Transverse colon (tissue), 4 donors: ENCODE measurements at regions not wholly inside any gene's neighbourhood (a gene's known extent, or its start where the extent isn't known, plus 50 kb on each side); places are given as distances from the start of the nearest gene placed in this dataset.

ENCODE experiments used
- DNase-seq: peaks from one replicate; pipeline ENCODE4 v3.0.0-alpha.2; 2019
- H3K27ac ChIP-seq, 4 donors: fragments of 200-600 bp; sonication (generic); 2 replicates each; pipeline ENCODE4 v1.5.1; 2016 to 2018; ENCODE audit warnings: inconsistent platforms in 4 of 4
- H3K27me3 ChIP-seq: fragments of 200-600 bp; sonication (generic); 2 replicates; pipeline ENCODE4 v1.5.1; 2017; ENCODE audit warnings: inconsistent platforms
- H3K36me3 ChIP-seq, 4 donors: fragments of 200-600 bp; sonication (generic); 2 replicates each; pipeline ENCODE4 v1.5.1; 2017 to 2019; ENCODE audit warnings: inconsistent platforms in 4 of 4
- H3K4me1 ChIP-seq, 4 donors: fragments of 200-600 bp; sonication (generic); 2 replicates each; pipeline ENCODE4 v1.5.1; 2017 to 2020; ENCODE audit warnings: inconsistent platforms in 4 of 4
- H3K4me3 ChIP-seq, 4 donors: fragments of 200-600 bp; sonication (generic); 1 replicate in 1 of 4; 2 replicates in 3 of 4; pipeline versions ENCODE4 v1.5.1 to v1.6.1; 2017 to 2019; ENCODE audit warnings: inconsistent platforms in 4 of 4
- H3K9me3 ChIP-seq, 2 donors: fragments of 200-600 bp; sonication (generic); 2 replicates each; pipeline ENCODE4 v1.5.1; 2017 to 2019; ENCODE audit warnings: inconsistent platforms in 2 of 2
- CTCF ChIP-seq, 5 experiments: fragments of 200-600 bp in 3 of 5; fragments of 450-650 bp in 2 of 5; sonication (generic) in 3 of 5; IDR thresholded peaks; 1 replicate in 2 of 5; 2 replicates in 3 of 5; pipeline ENCODE4 v1.5.1; 2016 to 2017; ENCODE audit warnings: antibody characterized with exemption in 5 of 5, inconsistent platforms in 3 of 5, mild to moderate bottlenecking in 2 of 5, moderate library complexity in 1 of 5
- EP300 ChIP-seq: sonication (generic); formaldehyde crosslinking; IDR thresholded peaks from one replicate; pipeline ENCODE4 v1.6.1; 2017; ENCODE audit warnings: antibody characterized with exemption, low read depth
- POLR2A ChIP-seq: fragments of 450-650 bp; IDR thresholded peaks from one replicate; pipeline ENCODE4 v1.6.1; 2016; ENCODE audit warnings: antibody characterized with exemption, mild to moderate bottlenecking, moderate library complexity
- POLR2AphosphoS5 ChIP-seq, 3 donors: sonication (generic); formaldehyde crosslinking; IDR thresholded peaks; one replicate each; pipeline ENCODE4 v1.6.1; 2016; ENCODE audit warnings: antibody characterized with exemption in 3 of 3
- WGBS, 2 donors: methylation state at CpG; one replicate each; pipeline ENCODE4 v1.1.5; 2018; ENCODE audit warnings: low coverage in 1 of 2; 5-methylcytosine and 5-hydroxymethylcytosine counted together
- in situ Hi-C, 4 donors: fragments of 200-750 bp; cut with MboI; loops; one replicate each; pipeline versions ENCODE4 v1.15.0 to v1.15.1; 2017; ENCODE audit warnings: low sequenced_read_pairs in 3 of 4, low pct_ligation_motif_present in 1 of 4, low pct_unique_long_range_greater_than_20kb in 1 of 4
- intact Hi-C: fragments of 100-400 bp; cut with DNase I; formaldehyde crosslinking; loops from one replicate; pipeline ENCODE4 v1.15.1; 2023; ENCODE audit warnings: low total_unique reads

- H3K4me1 ChIP-seq: no peaks in the 10 kb centered on the region
- no peaks in the 10 kb centered on the region for H3K36me3 ChIP-seq
- intact Hi-C loops: no loop called here
- H3K27ac ChIP-seq: no peak overlapping the region
- no peak for TF ChIP-seq CTCF (IDR thresholded peaks at IDR 0.05)
- H3K9me3 ChIP-seq: no peaks in the 10 kb centered on the region
- WGBS, 2 donors: 20 to 66% methylated on average over 1 to 4 of the region's 4 CpGs
- H3K27me3 ChIP-seq: peaks cover 11% of the 10 kb centered on the region
- no peak for DNase-seq
- in situ Hi-C loops: no loop called here
- no peak overlapping the region for H3K4me3 ChIP-seq
Measured at GRCh38 chr2:45074713-45075112, 65.5 kb upstream of the SIX2 start.

- DNase-seq: no peak
- H3K36me3 ChIP-seq: no peaks in the 10 kb centered on the region
- no peaks in the 10 kb centered on the region for H3K4me1 ChIP-seq
- no peak for TF ChIP-seq EP300
- H3K27me3 ChIP-seq: peaks cover 11% of the 10 kb centered on the region
- no peak overlapping the region for H3K4me3 ChIP-seq
- WGBS, 2 donors: 87 to 92% methylated on average over 5 to 8 of the region's 8 CpGs
- H3K9me3 ChIP-seq: no peaks in the 10 kb centered on the region
- in situ Hi-C loops (no loop called here), intact Hi-C loops (no loop called here)
- H3K27ac ChIP-seq: no peak overlapping the region
Measured at GRCh38 chr2:45072862-45073237, 63.6 kb upstream of the SIX2 start.

GRCh38 chr2:45072064-45072861 lies 63.0 kb upstream of the SIX2 start:
- peaks cover 11% of the 10 kb centered on the region for H3K27me3 ChIP-seq
- intact Hi-C loops: no loop called here
- no peak for TF ChIP-seq POLR2AphosphoS5 (IDR thresholded peaks at IDR 0.05)
- TF ChIP-seq CTCF (IDR thresholded peaks at IDR 0.05): no peak
- TF ChIP-seq EP300: no peak
- no peak for TF ChIP-seq POLR2A
- H3K36me3 ChIP-seq: no peaks in the 10 kb centered on the region
- no peak overlapping the region for H3K4me3 ChIP-seq
- in situ Hi-C loops: no loop called here
- no peak for DNase-seq
- H3K9me3 ChIP-seq: no peaks in the 10 kb centered on the region
- H3K4me1 ChIP-seq: no peaks in the 10 kb centered on the region
- H3K27ac ChIP-seq: no peak overlapping the region
- 77% methylated on average over 9 of the region's 9 CpGs; no CpG with 5 or more reads in 1 of the 2 donors for WGBS, 2 donors

- in situ Hi-C loops: no loop called here
- intact Hi-C loops: no loop called here
Measured at GRCh38 chr2:45070113-45070652, 60.9 kb upstream of the SIX2 start.

More at GRCh38 chr2:45070113-45070652, 60.9 kb upstream of the SIX2 start:
- no peak for DNase-seq
- Histone ChIP-seq H3K4me1 (no peaks in the 10 kb centered on the region), H3K36me3 (no peaks in the 10 kb centered on the region), H3K4me3 (no peak overlapping the region), H3K9me3 (no peaks in the 10 kb centered on the region), H3K27me3 (peaks cover 11% of the 10 kb centered on the region), H3K27ac (no peak overlapping the region)
- no peak for TF ChIP-seq EP300
- no peak for TF ChIP-seq CTCF (IDR thresholded peaks at IDR 0.05)
- no peak for TF ChIP-seq POLR2AphosphoS5 (IDR thresholded peaks at IDR 0.05)
- TF ChIP-seq POLR2A: no peak
- WGBS, 2 donors: 31 to 38% methylated on average over 8 to 9 of the region's 9 CpGs
